PC-3 (cell line): ENCODE measurements at regions not wholly inside any gene's neighbourhood (a gene's known extent, or its start where the extent isn't known, plus 50 kb on each side); places are given as distances from the start of the nearest gene placed in this dataset.

ENCODE experiments used
- CTCF ChIP-seq: fragments of 300-600 bp; sonication (generic); conservative IDR thresholded peaks from 2 replicates; pipeline ENCODE4 v1.5.1; 2017; ENCODE audit warnings: antibody characterized with exemption, low read depth, mild to moderate bottlenecking, low read length
- EZH2 ChIP-seq: fragments of 300-600 bp; sonication (generic); IDR thresholded peaks from one replicate; pipeline ENCODE4 v1.6.1; 2017; ENCODE audit warnings: antibody characterized with exemption, mild to moderate bottlenecking, low read length; ENCODE audit not compliant: unreplicated experiment

- TF ChIP-seq EZH2, result no peak
- TF ChIP-seq CTCF, result no peak
Measured at GRCh38 chr2:23145460-23145859, 239.5 kb upstream of the KLHL29 start.
